ENCODE measurements at regions not wholly inside any gene's neighbourhood (a gene's known extent, or its start where the extent isn't known, plus 50 kb on each side); places are given as distances from the start of the nearest gene placed in this dataset.
"Not testable (repeated sequence)": the region's sequence is repeated elsewhere in the genome, so short reads cannot be mapped to it uniquely, and the experiment has no call there.

GRCh38 chr21:10361214-10361736 is 160.1 kb upstream of the TPTE start:
- peak; percentile 16 for ATAC-seq
- intact Hi-C loops (cut with micrococcal nuclease); DNase-seq: not testable (repeated sequence)

- intact Hi-C loops (cut with micrococcal nuclease); ATAC-seq; DNase-seq: not testable (repeated sequence)
Measured at GRCh38 chr21:10362816-10363215, 158.6 kb upstream of the TPTE start.

GRCh38 chr21:10363321-10363720 is 158.1 kb upstream of the TPTE start:
- ATAC-seq; intact Hi-C loops (cut with micrococcal nuclease); DNase-seq: not testable (repeated sequence)

GRCh38 chr21:10366210-10366609 is 155.2 kb upstream of the TPTE start:
- ATAC-seq; DNase-seq; intact Hi-C loops (cut with micrococcal nuclease): not testable (repeated sequence)

GRCh38 chr21:10367586-10367985 is 153.8 kb upstream of the TPTE start:
- peak; percentile 5 for ATAC-seq
- intact Hi-C loops (cut with micrococcal nuclease); DNase-seq: not testable (repeated sequence)

GRCh38 chr21:10368323-10368798 is 153.0 kb upstream of the TPTE start:
- intact Hi-C loops (cut with micrococcal nuclease), result not testable (repeated sequence)
- DNase-seq (peak; percentile 43), ATAC-seq (peak; percentile 35)

GRCh38 chr21:10369289-10369688 is 152.1 kb upstream of the TPTE start:
- intact Hi-C loops (cut with micrococcal nuclease); ATAC-seq; DNase-seq: not testable (repeated sequence)

GRCh38 chr21:10377758-10378157 is 143.6 kb upstream of the TPTE start:
- intact Hi-C loops (cut with micrococcal nuclease); ATAC-seq; DNase-seq: not testable (repeated sequence)

- peak; percentile 22 for DNase-seq
- ATAC-seq; intact Hi-C loops (cut with micrococcal nuclease): not testable (repeated sequence)
Measured at GRCh38 chr21:10379816-10380215, 141.6 kb upstream of the TPTE start.

GRCh38 chr21:10381687-10382060 is 139.7 kb upstream of the TPTE start:
- DNase-seq; ATAC-seq; intact Hi-C loops (cut with micrococcal nuclease): not testable (repeated sequence)

GRCh38 chr21:10382135-10382534 is 139.2 kb upstream of the TPTE start:
- intact Hi-C loops (cut with micrococcal nuclease); DNase-seq; ATAC-seq: not testable (repeated sequence)

GRCh38 chr21:10382580-10382979 is 138.8 kb upstream of the TPTE start:
- not testable (repeated sequence) for ATAC-seq

GRCh38 chr21:10383571-10383970 is 137.8 kb upstream of the TPTE start:
- intact Hi-C loops (cut with micrococcal nuclease); DNase-seq; ATAC-seq: not testable (repeated sequence)

More at GRCh38 chr21:10382580-10382979, 138.8 kb upstream of the TPTE start:
- DNase-seq; intact Hi-C loops (cut with micrococcal nuclease): not testable (repeated sequence)

- DNase-seq; ATAC-seq; intact Hi-C loops (cut with micrococcal nuclease): not testable (repeated sequence)
Measured at GRCh38 chr21:10384304-10384861, 137.0 kb upstream of the TPTE start.

- DNase-seq, result peak; percentile 29
- intact Hi-C loops (cut with micrococcal nuclease); ATAC-seq: not testable (repeated sequence)
Measured at GRCh38 chr21:10385202-10385601, 136.2 kb upstream of the TPTE start.

- DNase-seq, result peak; percentile 28
- ATAC-seq; intact Hi-C loops (cut with micrococcal nuclease): not testable (repeated sequence)
Measured at GRCh38 chr21:10385898-10386527, 135.4 kb upstream of the TPTE start.

- DNase-seq; ATAC-seq; intact Hi-C loops (cut with micrococcal nuclease): not testable (repeated sequence)
Measured at GRCh38 chr21:10387692-10388450, 133.5 kb upstream of the TPTE start.

GRCh38 chr21:10388625-10389024 is 132.8 kb upstream of the TPTE start:
- DNase-seq; intact Hi-C loops (cut with micrococcal nuclease); ATAC-seq: not testable (repeated sequence)

- DNase-seq; intact Hi-C loops (cut with micrococcal nuclease); ATAC-seq: not testable (repeated sequence)
Measured at GRCh38 chr21:10392301-10392700, 129.1 kb upstream of the TPTE start.

Data from left ventricle myocardium superior (tissue), 1 donor.